GM12878 (cell line): ENCODE measurements at regions not wholly inside any gene's neighbourhood (a gene's known extent, or its start where the extent isn't known, plus 50 kb on each side); places are given as distances from the start of the nearest gene placed in this dataset.

Experiments used
- CTCF ChIP-seq, 3 experiments: IDR thresholded peaks in 2 of 3; conservative IDR thresholded peaks in 1 of 3; 2 replicates each; pipeline ENCODE4 v1.5.1; 2011; ENCODE audit warnings: low read depth in 3 of 3, low read length in 3 of 3, mild to moderate bottlenecking in 3 of 3, control low read depth in 2 of 3, moderate library complexity in 2 of 3, inconsistent platforms in 1 of 3, mixed read lengths in 1 of 3; ENCODE audit not compliant: control insufficient read depth in 2 of 3, insufficient read depth in 1 of 3; ENCODE audit errors: extremely low read depth in 1 of 3
- JUNB ChIP-seq: IDR thresholded peaks from 2 replicates; pipeline ENCODE4 v1.6.1; 2016; ENCODE audit warnings: antibody characterized with exemption, mild to moderate bottlenecking
- JUND ChIP-seq: IDR thresholded peaks from 2 replicates; pipeline ENCODE4 v1.6.1; 2012; ENCODE audit warnings: low read depth, mild to moderate bottlenecking, low read length, improper control_type of control experiment, moderate library complexity
- POLR2A ChIP-seq: IDR thresholded peaks from 2 replicates; pipeline ENCODE4 v1.6.1; 2011; ENCODE audit warnings: low read depth, mild to moderate bottlenecking, low read length
- SKIL ChIP-seq: fragments of 450-650 bp; IDR thresholded peaks from 2 replicates; pipeline ENCODE4 v1.6.1; 2017; ENCODE audit warnings: mild to moderate bottlenecking, low read depth, inconsistent platforms; ENCODE audit not compliant: poor library complexity, severe bottlenecking

- TF ChIP-seq JUNB (no peak), SKIL (no peak), CTCF (IDR thresholded peaks at IDR 0.05 in 2 of 3, conservative IDR thresholded peaks at IDR 0.05 in 1 of 3; ENCODE audit: control insufficient read depth in 2 of 3, extremely low read depth in 1 of 3, insufficient read depth in 1 of 3, low read depth in 3 of 3, low read length in 3 of 3) (no peak), POLR2A (no peak), JUND (no peak)
These were observed 64.3 kb upstream of the SHANK2 start for GRCh38 chr11:71316701-71317100.
